Esophagus muscularis mucosa (tissue), 4 donors: ENCODE measurements at regions not wholly inside any gene's neighbourhood (a gene's known extent, or its start where the extent isn't known, plus 50 kb on each side); places are given as distances from the start of the nearest gene placed in this dataset.

ENCODE experiments used
- DNase-seq: peaks from one replicate; pipeline ENCODE4 v3.0.0-alpha.2; 2017; ENCODE audit errors: extremely low spot score
- H3K27ac ChIP-seq, 4 donors: fragments of 200-600 bp; sonication (generic); replicated peaks in 1 of 4; 1 replicate in 3 of 4; 2 replicates in 1 of 4; pipeline ENCODE4 v1.5.1; 2016 to 2019; ENCODE audit warnings: mild to moderate bottlenecking in 1 of 4
- H3K27me3 ChIP-seq, 4 donors: fragments of 200-600 bp; sonication (generic); one replicate each; pipeline versions ENCODE4 v1.5.1 to v1.6.0; 2016 to 2019
- H3K36me3 ChIP-seq, 4 donors: fragments of 200-600 bp; sonication (generic); one replicate each; pipeline ENCODE4 v1.5.1; 2016 to 2019
- H3K4me1 ChIP-seq, 4 donors: fragments of 200-600 bp; sonication (generic); one replicate each; pipeline ENCODE4 v1.5.1; 2016 to 2019
- H3K4me3 ChIP-seq, 4 donors: fragments of 200-600 bp; sonication (generic); 1 replicate in 2 of 4; 2 replicates in 2 of 4; pipeline ENCODE4 v1.5.1; 2016 to 2019; ENCODE audit warnings: mild to moderate bottlenecking in 4 of 4, moderate library complexity in 1 of 4
- H3K9me3 ChIP-seq, 4 donors: fragments of 200-600 bp; sonication (generic); 1 replicate in 3 of 4; 2 replicates in 1 of 4; pipeline ENCODE4 v1.5.1; 2016 to 2019
- EP300 ChIP-seq: sonication (generic); formaldehyde crosslinking; IDR thresholded peaks from one replicate; pipeline ENCODE4 v1.6.1; 2017; ENCODE audit warnings: antibody characterized with exemption
- POLR2A ChIP-seq: fragments of 450-650 bp; IDR thresholded peaks from one replicate; pipeline ENCODE4 v1.6.1; 2017; ENCODE audit warnings: antibody characterized with exemption, moderate library complexity, mild to moderate bottlenecking, low read depth
- POLR2AphosphoS5 ChIP-seq, 2 donors: sonication (generic); formaldehyde crosslinking; IDR thresholded peaks; one replicate each; pipeline ENCODE4 v1.6.1; 2017; ENCODE audit warnings: antibody characterized with exemption in 2 of 2
- WGBS: methylation state at CpG from one replicate; pipeline ENCODE4 v1.1.5; 2018; 5-methylcytosine and 5-hydroxymethylcytosine counted together
- intact Hi-C: fragments of 100-400 bp; cut with DNase I; formaldehyde crosslinking; loops from one replicate; pipeline ENCODE4 v1.15.1; 2023
- TF ChIP-seq, protein P1 (sequence below), 3 experiments: fragments of 200-600 bp in 2 of 3; fragments of 450-650 bp in 1 of 3; sonication (generic) in 2 of 3; IDR thresholded peaks; one replicate each; pipeline ENCODE4 v1.5.1; 2017 to 2019; ENCODE audit warnings: antibody characterized with exemption in 3 of 3, mild to moderate bottlenecking in 2 of 3, moderate library complexity in 1 of 3

DNA sequence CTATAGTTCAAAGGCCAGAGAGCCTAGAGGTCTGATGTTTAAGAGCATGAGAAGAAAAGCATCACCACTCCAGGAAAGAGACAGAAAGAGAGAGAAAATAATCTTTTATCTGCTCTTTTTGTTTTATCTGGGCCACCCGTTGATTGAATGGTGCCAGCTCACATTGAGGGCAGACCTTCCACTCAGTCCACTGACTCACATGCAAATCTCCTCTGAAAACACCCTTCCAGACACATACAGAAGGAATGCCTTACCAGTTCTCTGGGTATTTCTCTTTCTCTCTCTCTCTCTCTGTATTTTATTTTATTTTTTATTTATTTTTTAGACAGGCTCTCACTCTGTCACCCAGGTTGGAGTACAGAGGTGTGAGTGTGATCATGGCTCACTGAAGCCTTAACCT is 252.5 kb downstream of the DTHD1 start:
- Histone ChIP-seq H3K4me3 (no peak overlapping the region), H3K27me3 (no peaks in the 10 kb centered on the region), H3K4me1 (no peaks in the 10 kb centered on the region), H3K27ac (no peak overlapping the region), H3K9me3 (peaks cover 0 to 7% (median 0%) of the 10 kb centered on the region in 4 donors), H3K36me3 (no peaks in the 10 kb centered on the region)
- DNase-seq: no peak
- no peak for TF ChIP-seq POLR2A
- no peak for TF ChIP-seq EP300
- TF ChIP-seq POLR2AphosphoS5 (IDR thresholded peaks at IDR 0.05): no peak
- TF ChIP-seq, protein P1, sequence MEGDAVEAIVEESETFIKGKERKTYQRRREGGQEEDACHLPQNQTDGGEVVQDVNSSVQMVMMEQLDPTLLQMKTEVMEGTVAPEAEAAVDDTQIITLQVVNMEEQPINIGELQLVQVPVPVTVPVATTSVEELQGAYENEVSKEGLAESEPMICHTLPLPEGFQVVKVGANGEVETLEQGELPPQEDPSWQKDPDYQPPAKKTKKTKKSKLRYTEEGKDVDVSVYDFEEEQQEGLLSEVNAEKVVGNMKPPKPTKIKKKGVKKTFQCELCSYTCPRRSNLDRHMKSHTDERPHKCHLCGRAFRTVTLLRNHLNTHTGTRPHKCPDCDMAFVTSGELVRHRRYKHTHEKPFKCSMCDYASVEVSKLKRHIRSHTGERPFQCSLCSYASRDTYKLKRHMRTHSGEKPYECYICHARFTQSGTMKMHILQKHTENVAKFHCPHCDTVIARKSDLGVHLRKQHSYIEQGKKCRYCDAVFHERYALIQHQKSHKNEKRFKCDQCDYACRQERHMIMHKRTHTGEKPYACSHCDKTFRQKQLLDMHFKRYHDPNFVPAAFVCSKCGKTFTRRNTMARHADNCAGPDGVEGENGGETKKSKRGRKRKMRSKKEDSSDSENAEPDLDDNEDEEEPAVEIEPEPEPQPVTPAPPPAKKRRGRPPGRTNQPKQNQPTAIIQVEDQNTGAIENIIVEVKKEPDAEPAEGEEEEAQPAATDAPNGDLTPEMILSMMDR (IDR thresholded peaks at IDR 0.05): no peak
- intact Hi-C loops: no loop called here
- WGBS: 86% methylated on average over 1 of the region's 1 CpG

GRCh38 chr4:36547383-36547782 is 266.0 kb downstream of the DTHD1 start:
- no peak for TF ChIP-seq POLR2A
- TF ChIP-seq, protein P1 (IDR thresholded peaks at IDR 0.05): no peak
- no peak for TF ChIP-seq EP300
- TF ChIP-seq POLR2AphosphoS5 (IDR thresholded peaks at IDR 0.05): no peak
- Histone ChIP-seq H3K27ac (no peak overlapping the region), H3K27me3 (no peaks in the 10 kb centered on the region), H3K9me3 (no peaks in the 10 kb centered on the region), H3K4me1 (no peaks in the 10 kb centered on the region), H3K4me3 (no peak overlapping the region), H3K36me3 (no peaks in the 10 kb centered on the region)
- DNase-seq: no peak
- intact Hi-C loops: no loop called here
- 95% methylated on average over 1 of the region's 1 CpG for WGBS

DNA sequence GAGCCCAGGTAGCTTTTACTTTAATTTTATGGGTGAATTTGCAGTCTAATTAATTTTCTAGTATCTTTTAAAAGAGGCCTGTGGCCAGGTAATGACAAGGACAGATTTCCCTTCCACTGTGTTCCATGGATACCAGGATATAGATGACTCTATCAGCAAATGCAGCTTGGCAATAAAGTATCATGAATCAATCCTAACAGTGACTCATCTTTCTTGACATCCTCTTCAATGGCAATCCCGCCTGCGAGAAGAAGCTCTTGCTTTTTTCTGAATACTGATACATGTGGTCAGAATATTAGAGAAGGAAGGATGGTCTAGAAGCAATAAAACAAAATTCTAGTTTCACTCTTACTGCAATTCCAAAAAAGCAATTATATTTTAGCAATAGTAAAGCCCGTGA is 267.8 kb downstream of the DTHD1 start:
- DNase-seq: no peak
- Histone ChIP-seq H3K9me3 (no peaks in the 10 kb centered on the region), H3K27ac (no peak overlapping the region), H3K4me1 (no peaks in the 10 kb centered on the region), H3K36me3 (no peaks in the 10 kb centered on the region), H3K27me3 (no peaks in the 10 kb centered on the region), H3K4me3 (no peak overlapping the region)
- intact Hi-C loops: no loop called here
- WGBS: 95% methylated on average over 3 of the region's 3 CpGs
- TF ChIP-seq POLR2A (no peak), POLR2AphosphoS5 (IDR thresholded peaks at IDR 0.05) (no peak), EP300 (no peak)
- TF ChIP-seq, protein P1 (IDR thresholded peaks at IDR 0.05): no peak

DNA sequence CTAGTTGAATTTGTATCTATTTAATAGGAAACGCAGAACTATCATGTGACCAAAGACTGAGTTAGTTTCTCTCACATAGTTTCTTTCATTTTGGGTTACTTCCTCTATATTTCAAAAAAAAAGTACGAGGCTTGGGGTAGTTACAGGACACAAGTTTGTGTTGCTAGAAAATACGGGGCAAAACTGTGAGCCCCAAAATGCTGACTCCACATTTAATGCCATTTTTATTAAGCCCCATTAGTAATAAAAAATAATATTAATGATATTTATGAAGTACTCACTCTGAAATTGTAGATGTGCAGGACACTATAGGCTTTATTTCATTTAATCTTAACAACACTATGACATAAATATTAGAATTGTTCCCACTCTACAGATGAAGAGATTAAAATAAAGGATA is 268.6 kb downstream of the DTHD1 start:
- WGBS: 83% methylated on average over 3 of the region's 3 CpGs
- H3K36me3 ChIP-seq: no peaks in the 10 kb centered on the region
- TF ChIP-seq, protein P1 (IDR thresholded peaks at IDR 0.05): no peak
- no peaks in the 10 kb centered on the region for H3K27me3 ChIP-seq
- H3K4me3 ChIP-seq: no peak overlapping the region
- no peak overlapping the region for H3K27ac ChIP-seq
- intact Hi-C loops: no loop called here
- no peak for DNase-seq
- H3K4me1 ChIP-seq: no peaks in the 10 kb centered on the region
- H3K9me3 ChIP-seq: no peaks in the 10 kb centered on the region

DNA sequence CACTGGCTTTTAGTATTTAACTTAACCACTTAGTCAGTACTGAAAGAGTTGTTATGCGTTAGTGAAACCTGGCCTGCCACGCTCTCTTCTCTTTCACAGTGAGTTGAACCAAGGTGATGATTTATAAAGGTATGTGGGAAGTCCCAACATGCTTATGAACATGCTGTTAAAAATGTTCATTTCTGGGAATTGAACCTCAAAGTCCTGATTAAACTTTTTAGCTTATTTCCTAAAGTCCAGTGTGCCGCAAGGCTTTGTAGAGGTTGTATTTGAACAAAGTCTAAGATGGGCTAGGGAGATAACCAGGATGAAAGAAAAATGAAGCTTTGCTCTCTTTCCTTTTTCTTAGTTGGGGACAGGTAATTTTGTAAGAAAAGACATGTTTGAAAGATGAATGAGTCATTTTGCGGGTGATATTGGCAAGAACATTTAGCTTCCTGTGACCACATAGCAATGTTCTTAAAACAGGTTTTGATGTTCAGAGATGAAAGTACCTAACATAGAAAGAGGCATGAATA is 270.3 kb downstream of the DTHD1 start:
- intact Hi-C loops: no loop called here
- no peaks in the 10 kb centered on the region for H3K9me3 ChIP-seq
- H3K4me3 ChIP-seq: no peak overlapping the region
- 84% methylated on average over 4 of the region's 4 CpGs for WGBS
- H3K36me3 ChIP-seq: no peaks in the 10 kb centered on the region
- H3K4me1 ChIP-seq: no peaks in the 10 kb centered on the region
- TF ChIP-seq POLR2AphosphoS5 (IDR thresholded peaks at IDR 0.05) (no peak), EP300 (no peak), POLR2A (no peak)
- TF ChIP-seq, protein P1 (IDR thresholded peaks at IDR 0.05): no peak
- no peak for DNase-seq
- no peaks in the 10 kb centered on the region for H3K27me3 ChIP-seq
- H3K27ac ChIP-seq: no peak overlapping the region
